HG03432 (cell line): ENCODE measurements at regions not wholly inside any gene's neighbourhood (a gene's known extent, or its start where the extent isn't known, plus 50 kb on each side); places are given as distances from the start of the nearest gene placed in this dataset.

ENCODE experiments used
- ATAC-seq: cut with Tn5 transposase; IDR thresholded peaks from one replicate; pipeline ENCODE4 v1.9.1; 2021; ENCODE audit warnings: mild to moderate bottlenecking, moderate library complexity; ENCODE audit not compliant: unreplicated experiment

- no peak for ATAC-seq
Observed at GRCh38 chr7:53940483-53940882, 601.7 kb upstream of the VSTM2A start.

GRCh38 chr7:53947732-53948131 lies 594.4 kb upstream of the VSTM2A start:
- no peak for ATAC-seq

GRCh38 chr7:53965716-53966115 lies 576.5 kb upstream of the VSTM2A start:
- ATAC-seq, result no peak

- ATAC-seq, result no peak
Observed at GRCh38 chr7:53983480-53983879, 558.7 kb upstream of the VSTM2A start.

GRCh38 chr7:53984776-53985175 lies 557.4 kb upstream of the VSTM2A start:
- ATAC-seq, result no peak

- ATAC-seq, result no peak
Observed at GRCh38 chr7:53988376-53988775, 553.8 kb upstream of the VSTM2A start.

GRCh38 chr7:53993224-53993623 lies 549.0 kb upstream of the VSTM2A start:
- ATAC-seq, result no peak

GRCh38 chr7:53996876-53997275 lies 545.3 kb upstream of the VSTM2A start:
- no peak for ATAC-seq

GRCh38 chr7:54014765-54015164 lies 527.4 kb upstream of the VSTM2A start:
- no peak for ATAC-seq

GRCh38 chr7:54015251-54015650 lies 526.9 kb upstream of the VSTM2A start:
- ATAC-seq, result no peak

- ATAC-seq, result no peak
Observed at GRCh38 chr7:54037873-54038272, 504.3 kb upstream of the VSTM2A start.

GRCh38 chr7:54060643-54061042 lies 481.5 kb upstream of the VSTM2A start:
- ATAC-seq, result no peak

GRCh38 chr7:54066643-54067042 lies 475.5 kb upstream of the VSTM2A start:
- ATAC-seq, result no peak

- no peak for ATAC-seq
Observed at GRCh38 chr7:54069843-54070242, 472.3 kb upstream of the VSTM2A start.

GRCh38 chr7:54072710-54073109 lies 469.5 kb upstream of the VSTM2A start:
- ATAC-seq, result no peak

GRCh38 chr7:54076616-54077015 lies 465.6 kb upstream of the VSTM2A start:
- ATAC-seq, result no peak

GRCh38 chr7:54080525-54080924 lies 461.6 kb upstream of the VSTM2A start:
- ATAC-seq, result no peak

GRCh38 chr7:54080971-54081370 lies 461.2 kb upstream of the VSTM2A start:
- ATAC-seq, result no peak

- no peak for ATAC-seq
Observed at GRCh38 chr7:54084340-54084739, 457.8 kb upstream of the VSTM2A start.

- ATAC-seq, result no peak
Observed at GRCh38 chr7:54090652-54091213, 451.4 kb upstream of the VSTM2A start.

GRCh38 chr7:54091322-54091721 lies 450.9 kb upstream of the VSTM2A start:
- no peak for ATAC-seq

- no peak for ATAC-seq
Observed at GRCh38 chr7:54097886-54098285, 444.3 kb upstream of the VSTM2A start.

GRCh38 chr7:54109501-54109900 lies 432.7 kb upstream of the VSTM2A start:
- ATAC-seq, result no peak
